WERI-Rb-1 (cell line): ENCODE measurements at regions not wholly inside any gene's neighbourhood (a gene's known extent, or its start where the extent isn't known, plus 50 kb on each side); places are given as distances from the start of the nearest gene placed in this dataset.

Source experiments
- DNase-seq: peaks from one replicate; pipeline ENCODE4 v3.0.0-alpha.2; 2020
- H3K27ac ChIP-seq: fragments of 250-450 bp; sonication (Bioruptor Pico); 2 replicates; pipeline ENCODE4 v1.5.1; 2020; ENCODE audit warnings: mild to moderate bottlenecking, moderate library complexity
- H3K27me3 ChIP-seq: fragments of 250-450 bp; sonication (Bioruptor Pico); 2 replicates; pipeline ENCODE4 v1.5.1; 2021; ENCODE audit warnings: mild to moderate bottlenecking, low read depth, moderate library complexity; ENCODE audit not compliant: insufficient read depth, severe bottlenecking
- H3K36me3 ChIP-seq: fragments of 250-450 bp; sonication (Bioruptor Pico); 2 replicates; pipeline ENCODE4 v1.5.1; 2020; ENCODE audit warnings: mild to moderate bottlenecking, moderate library complexity
- H3K4me3 ChIP-seq: 2 replicates; pipeline ENCODE4 v1.5.1; 2011; ENCODE audit warnings: low read depth, mild to moderate bottlenecking, control low read depth, low read length
- H3K9me3 ChIP-seq: fragments of 250-450 bp; sonication (Bioruptor Pico); 2 replicates; pipeline ENCODE4 v1.5.1; 2021; ENCODE audit warnings: mild to moderate bottlenecking, moderate library complexity; ENCODE audit not compliant: severe bottlenecking
- TF ChIP-seq, protein P1 (sequence below): IDR thresholded peaks from 2 replicates; pipeline ENCODE4 v1.5.1; 2011; ENCODE audit warnings: low read depth, mild to moderate bottlenecking, control low read depth, inconsistent platforms, low read length

- Histone ChIP-seq H3K27ac (no peak overlapping the region), H3K36me3 (no peaks in the 10 kb centered on the region), H3K4me3 (no peak overlapping the region), H3K27me3 (no peaks in the 10 kb centered on the region), H3K9me3 (no peaks in the 10 kb centered on the region)
- no peak for DNase-seq
- TF ChIP-seq, protein P1, sequence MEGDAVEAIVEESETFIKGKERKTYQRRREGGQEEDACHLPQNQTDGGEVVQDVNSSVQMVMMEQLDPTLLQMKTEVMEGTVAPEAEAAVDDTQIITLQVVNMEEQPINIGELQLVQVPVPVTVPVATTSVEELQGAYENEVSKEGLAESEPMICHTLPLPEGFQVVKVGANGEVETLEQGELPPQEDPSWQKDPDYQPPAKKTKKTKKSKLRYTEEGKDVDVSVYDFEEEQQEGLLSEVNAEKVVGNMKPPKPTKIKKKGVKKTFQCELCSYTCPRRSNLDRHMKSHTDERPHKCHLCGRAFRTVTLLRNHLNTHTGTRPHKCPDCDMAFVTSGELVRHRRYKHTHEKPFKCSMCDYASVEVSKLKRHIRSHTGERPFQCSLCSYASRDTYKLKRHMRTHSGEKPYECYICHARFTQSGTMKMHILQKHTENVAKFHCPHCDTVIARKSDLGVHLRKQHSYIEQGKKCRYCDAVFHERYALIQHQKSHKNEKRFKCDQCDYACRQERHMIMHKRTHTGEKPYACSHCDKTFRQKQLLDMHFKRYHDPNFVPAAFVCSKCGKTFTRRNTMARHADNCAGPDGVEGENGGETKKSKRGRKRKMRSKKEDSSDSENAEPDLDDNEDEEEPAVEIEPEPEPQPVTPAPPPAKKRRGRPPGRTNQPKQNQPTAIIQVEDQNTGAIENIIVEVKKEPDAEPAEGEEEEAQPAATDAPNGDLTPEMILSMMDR, result no peak
Observed at GRCh38 chr1:185453496-185454192, 136.6 kb upstream of the IVNS1ABP start.

DNA sequence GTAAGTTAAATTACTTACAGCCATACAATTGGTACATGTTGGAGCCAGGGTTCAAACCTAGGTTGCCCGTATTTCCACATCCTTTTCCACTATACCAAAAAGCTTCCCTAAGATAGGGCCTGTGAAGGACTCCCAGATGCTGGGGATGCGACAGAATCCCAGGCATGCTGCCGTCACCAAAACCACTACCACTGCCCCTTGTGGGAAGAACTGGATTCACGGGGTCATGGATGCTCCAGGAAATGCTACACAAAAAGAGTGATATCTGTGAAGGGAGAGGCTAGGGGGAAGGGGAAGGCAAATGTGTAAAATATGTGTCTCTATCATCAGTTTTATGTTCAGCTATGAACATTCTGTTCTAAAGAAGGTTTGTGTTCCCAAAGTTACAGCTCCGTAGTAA is 133.9 kb upstream of the IVNS1ABP start:
- TF ChIP-seq, protein P1, result no peak
- Histone ChIP-seq H3K27me3 (no peaks in the 10 kb centered on the region), H3K4me3 (no peak overlapping the region), H3K9me3 (no peaks in the 10 kb centered on the region), H3K36me3 (no peaks in the 10 kb centered on the region), H3K27ac (no peak overlapping the region)
- no peak for DNase-seq

DNA sequence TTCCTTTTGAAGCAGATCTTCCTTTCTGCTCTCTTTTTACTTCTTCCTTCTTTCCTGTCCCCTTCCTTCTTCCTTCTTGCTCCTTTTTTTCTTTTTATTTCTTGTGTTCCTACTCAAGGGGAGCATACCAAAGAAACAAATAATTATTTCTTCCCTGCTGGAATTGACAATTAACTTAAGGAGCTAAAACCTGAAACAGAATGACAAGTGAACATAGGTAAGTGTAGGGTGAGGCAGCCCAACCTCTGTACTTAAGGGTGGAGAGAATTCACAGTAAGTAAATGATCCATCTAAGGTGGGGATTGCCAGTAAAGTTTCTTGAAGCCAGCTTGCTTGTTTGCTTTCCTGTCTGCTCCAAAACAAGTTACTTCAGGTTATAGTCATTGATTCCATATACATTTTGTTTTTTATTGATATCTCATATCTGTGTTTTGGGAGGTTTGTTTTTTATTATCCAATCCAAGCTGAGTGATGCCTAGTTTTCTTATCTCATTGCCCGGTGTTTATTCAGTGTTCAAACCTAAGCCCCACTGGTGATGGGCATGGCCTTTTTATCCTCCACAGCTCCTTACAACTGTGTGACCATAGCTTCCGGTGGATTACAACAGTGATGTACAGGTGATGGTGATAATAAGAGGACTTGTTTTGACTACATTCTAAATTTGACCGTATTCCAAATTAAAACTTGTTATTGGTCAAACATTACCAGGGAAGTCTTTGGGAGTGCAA is 133.2 kb upstream of the IVNS1ABP start:
- Histone ChIP-seq H3K27me3 (no peaks in the 10 kb centered on the region), H3K4me3 (no peak overlapping the region), H3K36me3 (no peaks in the 10 kb centered on the region), H3K9me3 (no peaks in the 10 kb centered on the region), H3K27ac (no peak overlapping the region)
- DNase-seq, result no peak
- TF ChIP-seq, protein P1, result no peak

DNA sequence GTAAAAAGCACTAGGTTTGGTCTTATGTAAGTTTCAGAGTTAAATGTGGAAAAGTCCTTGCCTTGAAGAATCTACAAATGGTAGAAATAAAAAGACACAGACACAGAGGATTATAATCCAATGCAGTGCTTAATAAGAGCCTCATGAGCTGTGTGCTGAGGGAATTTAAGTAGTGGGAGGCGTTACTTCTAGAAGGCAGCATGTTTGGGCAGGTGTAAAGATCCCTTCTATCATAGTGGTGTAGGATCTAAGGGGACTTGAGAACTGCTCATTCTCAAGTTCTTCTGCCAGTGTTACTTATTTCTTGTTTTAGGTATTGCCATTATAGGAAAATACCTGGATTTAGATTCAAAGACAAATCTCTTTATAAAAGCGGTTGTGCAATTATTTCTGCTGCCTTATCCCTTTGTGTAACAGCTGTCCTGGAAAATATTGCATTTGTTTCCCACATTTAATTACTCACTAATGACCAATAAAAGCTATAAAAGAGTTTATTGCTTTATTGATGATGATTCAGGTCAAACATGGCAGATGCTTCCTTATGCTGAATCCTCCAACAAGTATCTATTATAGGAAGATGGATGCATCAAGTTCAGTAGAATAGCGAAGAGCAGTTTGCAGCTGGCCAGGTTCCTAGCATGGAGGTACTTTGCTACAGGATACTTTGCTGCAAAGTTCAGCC is 132.5 kb upstream of the IVNS1ABP start:
- TF ChIP-seq, protein P1, result no peak
- no peaks in the 10 kb centered on the region for H3K9me3 ChIP-seq
- no peaks in the 10 kb centered on the region for H3K36me3 ChIP-seq
- no peaks in the 10 kb centered on the region for H3K27me3 ChIP-seq
- H3K27ac ChIP-seq, result no peak overlapping the region
- H3K4me3 ChIP-seq, result no peak overlapping the region
- DNase-seq, result no peak

GRCh38 chr1:185448591-185449186 is 131.6 kb upstream of the IVNS1ABP start:
- Histone ChIP-seq H3K9me3 (no peaks in the 10 kb centered on the region), H3K4me3 (no peak overlapping the region), H3K36me3 (no peaks in the 10 kb centered on the region), H3K27ac (no peak overlapping the region), H3K27me3 (no peaks in the 10 kb centered on the region)
- TF ChIP-seq, protein P1, result no peak
- no peak for DNase-seq
